ENCODE measurements at regions not wholly inside any gene's neighbourhood (a gene's known extent, or its start where the extent isn't known, plus 50 kb on each side); places are given as distances from the start of the nearest gene placed in this dataset.
A peak's percentile ranks its signal among the peaks of the same experiment; 100 is the strongest.
"Not testable (repeated sequence)": the region's sequence is repeated elsewhere in the genome, so short reads cannot be mapped to it uniquely, and the experiment has no call there.

GRCh38 chr6:84353459-84354423 is 126.3 kb upstream of the CEP162 start:
- DNase-seq (ENCODE audit: low spot score) = no peak

GRCh38 chr6:84350397-84350796 is 123.0 kb upstream of the CEP162 start:
- DNase-seq (ENCODE audit: low spot score) = no peak

- no peak for DNase-seq (ENCODE audit: low spot score)
These were observed 122.1 kb upstream of the CEP162 start for GRCh38 chr6:84349542-84349941.

GRCh38 chr6:84348801-84349200 is 121.4 kb upstream of the CEP162 start:
- no peak for DNase-seq (ENCODE audit: low spot score)

GRCh38 chr6:84346372-84346771 is 118.9 kb upstream of the CEP162 start:
- peak; percentile 12 for DNase-seq (ENCODE audit: low spot score)

- no peak for DNase-seq (ENCODE audit: low spot score)
These were observed 116.6 kb upstream of the CEP162 start for GRCh38 chr6:84344005-84344404.

GRCh38 chr6:84340422-84340821 is 113.0 kb upstream of the CEP162 start:
- DNase-seq (ENCODE audit: low spot score) = no peak

GRCh38 chr6:84333842-84334241 is 106.4 kb upstream of the CEP162 start:
- DNase-seq (ENCODE audit: low spot score) = no peak

GRCh38 chr6:84332139-84333034 is 104.9 kb upstream of the CEP162 start:
- DNase-seq (ENCODE audit: low spot score) = no peak

GRCh38 chr6:84330325-84330724 is 102.9 kb upstream of the CEP162 start:
- no peak for DNase-seq (ENCODE audit: low spot score)

GRCh38 chr6:84329516-84329915 is 102.1 kb upstream of the CEP162 start:
- DNase-seq (ENCODE audit: low spot score) = no peak

GRCh38 chr6:84329077-84329476 is 101.6 kb upstream of the CEP162 start:
- no peak for DNase-seq (ENCODE audit: low spot score)

GRCh38 chr6:84317463-84317862 is 90.0 kb upstream of the CEP162 start:
- DNase-seq (ENCODE audit: low spot score) = no peak

- peak; percentile 14 for DNase-seq (ENCODE audit: low spot score)
These were observed 87.0 kb upstream of the CEP162 start for GRCh38 chr6:84314377-84314898.

- DNase-seq (ENCODE audit: low spot score) = no peak
These were observed 81.9 kb upstream of the CEP162 start for GRCh38 chr6:84309336-84309735.

GRCh38 chr6:84304881-84305280 is 77.4 kb upstream of the CEP162 start:
- DNase-seq (ENCODE audit: low spot score) = no peak

- not testable (repeated sequence) for DNase-seq (ENCODE audit: low spot score)
These were observed 63.6 kb upstream of the CEP162 start for GRCh38 chr6:84291033-84291432.

- no peak for DNase-seq (ENCODE audit: low spot score)
These were observed 57.1 kb upstream of the CEP162 start for GRCh38 chr6:84284428-84285049.

GRCh38 chr6:84282550-84282949 is 55.1 kb upstream of the CEP162 start:
- peak; percentile 48 for DNase-seq (ENCODE audit: low spot score)

- DNase-seq (ENCODE audit: low spot score) = no peak
These were observed 53.2 kb upstream of the CEP162 start for GRCh38 chr6:84280639-84281038.

- DNase-seq (ENCODE audit: low spot score) = peak; percentile 64
These were observed 52.6 kb upstream of the CEP162 start for GRCh38 chr6:84280030-84280429.
